Activated CD4-positive, CD25-positive, alpha-beta regulatory T cell treated with anti-CD3 and anti-CD28 coated beads, Interleukin-2, amount 50 U/mL, for 72 hours (primary cell): ENCODE measurements at regions not wholly inside any gene's neighbourhood (a gene's known extent, or its start where the extent isn't known, plus 50 kb on each side); places are given as distances from the start of the nearest gene placed in this dataset.
A peak's percentile ranks its signal among the peaks of the same experiment; 100 is the strongest.
"Not testable (repeated sequence)": the region's sequence is repeated elsewhere in the genome, so short reads cannot be mapped to it uniquely, and the experiment has no call there.

Experiments used
- DNase-seq: peaks from one replicate; pipeline ENCODE4 v3.0.0; 2021

DNA sequence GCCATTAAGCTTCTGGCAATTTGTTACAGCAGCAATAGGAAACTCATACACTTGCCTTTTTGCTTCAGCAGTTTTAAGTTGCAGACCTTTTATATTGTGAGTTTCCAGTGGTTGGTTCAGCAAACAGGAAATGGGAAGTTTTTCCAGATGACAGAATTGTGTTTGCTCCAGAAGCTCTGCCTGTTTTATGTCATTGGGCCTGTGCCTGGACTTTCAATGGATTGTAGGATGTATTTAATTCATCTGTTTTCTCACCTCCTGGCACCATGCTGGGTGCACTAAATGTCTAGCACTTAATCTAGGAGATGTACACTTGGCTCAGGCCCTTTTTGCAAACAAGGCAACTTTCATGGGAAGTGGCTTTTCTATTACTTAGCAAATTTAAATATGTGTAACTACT lies 100.4 kb upstream of the CLINT1 start:
- DNase-seq: no peak

DNA sequence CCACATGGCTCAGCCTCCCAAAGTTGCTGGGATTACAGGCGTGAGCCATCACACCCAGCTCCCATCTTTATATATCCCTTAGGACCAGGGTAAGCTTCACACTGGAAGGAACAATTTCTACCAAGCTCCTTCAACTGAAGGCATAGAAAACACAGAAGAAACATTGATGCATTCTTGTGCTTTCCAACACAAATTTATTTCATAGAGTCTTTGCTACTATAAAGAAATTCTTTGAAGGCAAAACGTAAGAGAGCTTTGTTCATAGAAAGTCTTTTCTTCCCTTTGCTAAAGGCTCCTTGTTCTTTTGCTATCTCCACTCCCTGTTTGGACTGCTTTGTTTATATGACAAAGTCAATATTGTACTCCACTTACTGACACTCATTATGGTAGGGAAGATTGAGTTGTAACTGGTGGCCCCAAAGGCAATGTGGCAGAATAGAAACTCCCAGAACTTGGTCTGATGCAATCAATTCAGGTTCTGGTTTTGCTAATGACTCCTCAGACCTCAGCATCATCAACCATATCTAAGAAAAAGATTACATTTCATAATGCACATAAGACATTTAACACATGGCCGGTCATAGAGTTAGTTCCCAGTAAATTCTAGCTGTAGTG lies 97.4 kb upstream of the CLINT1 start:
- no peak for DNase-seq

DNA sequence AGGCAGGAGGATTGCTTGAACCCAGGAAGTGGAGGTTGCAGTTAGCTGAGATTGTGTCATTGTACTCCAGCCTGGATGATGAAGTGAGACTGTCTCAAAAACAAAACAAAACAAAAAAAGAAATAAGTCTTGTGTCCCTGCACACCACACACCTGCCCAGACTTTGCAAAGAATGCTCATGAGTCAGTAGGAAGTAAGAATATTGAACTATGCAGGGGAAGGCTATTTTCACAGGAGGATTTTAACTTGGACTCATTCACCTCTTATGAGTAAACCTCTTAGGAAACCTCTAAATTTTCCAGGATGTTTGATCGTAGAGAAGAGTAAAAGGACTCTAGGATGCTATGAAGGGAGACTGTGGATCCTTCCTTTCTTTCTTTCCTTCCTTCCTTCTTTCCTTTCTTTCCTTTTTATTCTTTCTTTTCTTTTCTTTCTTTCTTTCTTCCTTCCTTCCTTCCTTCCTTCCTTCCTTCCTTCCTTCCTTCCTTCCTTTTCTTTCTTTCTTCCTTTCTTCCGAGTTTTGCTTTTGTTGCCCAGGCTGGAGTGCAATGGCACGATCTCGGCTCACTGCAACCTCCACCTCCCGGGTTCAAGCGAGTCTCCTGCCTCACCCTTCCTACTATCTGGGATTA lies 96.7 kb upstream of the CLINT1 start:
- DNase-seq: no peak

DNA sequence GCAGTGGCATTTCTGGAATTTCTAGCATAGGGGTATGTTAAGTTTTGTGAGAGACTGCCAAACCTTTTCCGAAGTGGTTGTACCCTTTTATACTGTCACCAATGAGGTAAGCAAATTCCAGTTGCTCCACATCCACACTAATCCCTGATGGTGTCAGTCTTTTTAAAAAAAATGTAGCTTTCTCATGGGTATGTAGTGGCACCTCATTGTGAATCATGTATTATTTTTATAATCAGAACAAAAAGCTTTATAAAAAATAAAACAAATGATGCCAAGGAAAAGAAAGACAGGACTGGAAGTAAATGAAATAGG lies 93.4 kb upstream of the CLINT1 start:
- no peak for DNase-seq

DNA sequence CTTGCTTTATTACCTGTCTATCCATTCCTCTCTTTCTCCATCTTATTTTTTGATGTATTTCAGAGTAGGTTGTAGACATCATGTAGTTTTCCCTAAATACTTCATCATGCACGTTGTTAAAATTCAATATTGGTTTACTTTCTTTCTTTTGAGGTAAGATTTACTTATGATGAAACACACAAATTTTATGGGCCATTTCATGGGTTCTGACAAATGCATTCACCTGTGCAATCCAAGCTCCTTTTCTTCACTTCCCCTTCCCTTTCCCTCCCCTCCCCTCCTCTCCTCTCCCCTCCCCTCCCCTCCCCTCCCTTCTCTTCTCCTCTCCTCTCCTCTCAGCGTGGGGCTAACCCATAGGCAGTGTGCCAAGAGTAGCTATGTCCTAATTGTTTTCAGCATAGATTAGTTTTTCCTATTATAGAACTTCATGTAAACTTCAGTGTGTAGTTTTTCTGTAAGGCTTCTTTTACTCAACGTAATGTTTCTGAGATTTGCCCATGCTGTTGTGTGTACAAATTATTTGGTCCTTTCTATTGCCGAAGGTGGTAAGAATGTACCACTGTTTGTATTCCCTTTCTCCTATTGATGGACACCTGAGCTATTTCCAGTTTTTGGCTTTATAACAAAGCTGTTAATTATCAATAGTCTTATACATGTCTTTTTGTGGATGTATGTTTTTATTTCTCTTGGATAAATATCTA lies 92.9 kb upstream of the CLINT1 start:
- no peak for DNase-seq

DNA sequence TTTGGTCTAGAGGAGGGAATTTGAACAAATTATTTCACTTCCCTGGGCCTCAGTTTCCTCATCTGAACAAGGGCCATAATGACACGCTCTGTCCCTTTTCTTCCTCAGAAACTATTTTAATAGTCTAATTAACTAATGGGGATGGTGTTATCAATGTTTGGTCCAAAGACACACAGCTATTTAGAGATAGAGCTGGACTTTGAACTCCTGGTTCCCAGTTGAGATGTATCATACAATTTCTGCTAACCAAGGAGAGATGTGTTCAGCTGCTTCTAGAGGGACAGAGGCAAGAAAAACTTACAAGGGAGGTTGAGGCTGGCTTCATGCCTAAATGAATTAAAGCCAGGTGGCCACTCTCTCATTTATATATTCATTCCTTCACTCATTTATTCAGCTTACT lies 90.6 kb upstream of the CLINT1 start:
- no peak for DNase-seq

DNA sequence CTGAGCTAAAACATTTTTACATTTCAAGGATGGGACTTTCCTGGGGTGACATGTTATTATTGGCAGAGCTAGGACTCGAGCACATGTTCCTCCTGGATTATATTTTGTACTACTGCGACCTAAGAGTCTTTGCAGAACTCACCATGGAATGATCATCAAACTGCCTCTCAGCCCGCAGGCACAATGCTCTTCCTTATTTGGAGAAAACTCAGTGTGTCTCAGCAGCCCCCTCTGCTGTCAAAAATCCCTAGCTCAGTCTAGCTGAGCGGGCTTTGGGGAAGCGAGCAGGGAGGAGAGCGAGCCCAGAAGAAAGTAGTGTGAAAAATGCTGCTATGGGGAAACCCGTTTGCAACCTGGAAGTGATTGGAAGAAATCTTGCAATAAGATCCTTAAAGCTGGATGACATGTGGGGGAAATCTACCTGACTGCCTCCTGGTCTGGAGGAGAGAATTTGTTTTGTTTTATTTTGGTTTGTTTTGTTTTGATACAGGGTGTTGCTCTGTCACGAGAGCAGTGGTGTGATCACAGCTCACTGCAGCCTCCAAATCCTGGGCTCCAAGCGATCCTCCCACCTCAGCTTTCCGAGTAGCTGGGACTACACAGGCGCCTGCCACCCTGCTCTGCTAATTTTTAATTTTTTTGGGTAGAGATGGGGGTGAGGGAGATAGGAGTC lies 89.9 kb upstream of the CLINT1 start:
- DNase-seq: peak; percentile 60

DNA sequence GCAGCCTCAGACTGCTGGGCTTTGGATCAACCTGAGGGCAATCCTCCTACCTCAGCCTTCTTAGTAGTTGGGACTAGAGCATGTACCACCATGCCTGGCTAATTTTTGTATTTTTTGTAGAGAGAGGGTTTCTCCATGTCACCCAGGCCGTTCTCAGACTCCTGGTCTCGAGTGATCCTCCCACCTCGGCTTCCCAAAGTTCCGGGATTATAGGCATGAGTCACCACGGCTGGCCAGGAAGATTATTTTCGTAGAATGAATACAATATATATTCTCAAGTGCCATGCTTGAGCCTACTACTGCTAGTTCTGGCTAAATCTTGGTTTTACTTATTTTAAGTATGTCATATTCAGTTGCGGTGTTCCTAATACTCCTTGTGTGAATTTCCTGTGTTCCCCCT lies 88.2 kb upstream of the CLINT1 start:
- no peak for DNase-seq

DNA sequence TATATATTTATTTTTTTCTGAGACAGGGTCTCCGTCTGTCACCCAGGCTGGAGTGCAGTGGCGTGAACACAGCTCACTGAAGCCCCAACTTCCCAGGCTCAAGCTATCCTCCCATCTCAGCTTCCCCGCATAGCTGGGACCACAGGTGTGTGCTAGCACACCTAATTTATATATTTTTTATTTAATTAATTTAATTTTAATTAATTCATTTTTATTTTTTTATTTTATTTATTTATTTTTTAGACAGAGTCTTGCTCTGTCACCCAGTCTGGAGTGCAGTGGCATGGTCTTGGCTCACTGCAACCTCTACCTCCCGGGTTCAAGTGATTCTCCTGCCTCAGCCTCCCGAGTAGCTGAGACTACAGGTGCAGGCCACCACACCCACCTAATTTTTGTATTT lies 86.9 kb upstream of the CLINT1 start:
- not testable (repeated sequence) for DNase-seq

DNA sequence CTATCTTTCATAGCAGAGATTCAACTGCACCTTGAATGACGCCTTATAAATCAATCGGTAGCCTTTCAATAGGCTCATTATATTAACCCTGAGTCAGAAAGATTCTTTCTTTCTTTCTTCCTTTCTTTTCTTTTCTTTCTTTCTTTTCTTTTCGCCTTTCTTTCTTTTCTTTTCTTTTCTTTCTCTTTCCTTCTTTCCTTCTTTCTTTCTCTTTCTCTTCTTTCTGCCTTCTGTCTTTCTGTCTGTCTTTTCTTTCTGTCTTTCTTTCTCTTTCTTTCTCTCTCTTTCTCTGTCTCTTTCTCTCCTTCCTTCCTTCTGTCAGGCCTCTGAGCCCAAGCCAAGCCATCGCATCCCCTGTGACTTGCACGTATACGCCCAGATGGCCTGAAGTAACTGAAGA lies 86.0 kb upstream of the CLINT1 start:
- DNase-seq: no peak

DNA sequence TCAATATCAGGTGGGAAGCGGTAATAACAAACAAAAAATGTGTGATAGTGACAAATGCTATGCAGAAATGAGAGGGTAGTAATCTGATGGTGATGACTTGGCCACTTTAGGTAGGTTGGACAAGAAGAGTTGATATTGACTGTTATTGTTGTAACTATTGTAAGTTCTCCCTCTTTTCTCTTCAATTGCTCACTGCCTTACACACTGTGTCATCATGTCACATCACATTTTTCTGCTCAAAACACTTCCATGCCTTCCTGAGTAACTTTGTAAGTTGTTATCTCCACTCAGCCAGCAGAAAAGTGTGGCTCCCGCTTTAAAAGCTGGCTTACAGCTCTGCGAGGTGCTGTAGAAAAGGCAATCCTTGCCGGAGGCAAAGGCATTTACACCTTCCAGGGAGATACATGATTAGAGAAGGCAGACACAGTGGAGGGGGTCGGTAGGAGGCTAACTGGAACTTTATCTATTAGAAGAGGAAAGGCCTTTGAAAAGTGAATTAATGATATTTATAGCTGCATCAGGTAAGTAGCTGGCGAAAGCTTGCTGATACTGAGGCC lies 85.2 kb upstream of the CLINT1 start:
- no peak for DNase-seq

DNA sequence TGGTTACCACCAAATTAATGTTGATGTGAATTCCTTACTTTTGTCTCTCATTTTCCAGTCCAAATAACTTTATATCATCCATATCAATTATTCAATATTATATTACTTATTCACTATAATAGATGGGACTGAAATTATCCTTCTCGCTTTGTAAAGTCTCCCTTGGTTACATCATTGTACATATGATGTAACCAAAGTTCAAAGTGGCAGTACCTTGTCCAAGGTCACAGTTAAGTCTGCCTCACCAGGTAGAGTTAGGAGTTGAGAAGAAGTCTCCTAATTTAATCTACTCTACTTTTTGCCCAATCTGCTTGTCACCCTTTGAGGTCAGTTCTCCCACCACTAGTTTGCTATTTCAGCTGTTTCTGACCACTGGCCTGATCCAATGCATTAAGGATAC lies 83.7 kb upstream of the CLINT1 start:
- no peak for DNase-seq

DNA sequence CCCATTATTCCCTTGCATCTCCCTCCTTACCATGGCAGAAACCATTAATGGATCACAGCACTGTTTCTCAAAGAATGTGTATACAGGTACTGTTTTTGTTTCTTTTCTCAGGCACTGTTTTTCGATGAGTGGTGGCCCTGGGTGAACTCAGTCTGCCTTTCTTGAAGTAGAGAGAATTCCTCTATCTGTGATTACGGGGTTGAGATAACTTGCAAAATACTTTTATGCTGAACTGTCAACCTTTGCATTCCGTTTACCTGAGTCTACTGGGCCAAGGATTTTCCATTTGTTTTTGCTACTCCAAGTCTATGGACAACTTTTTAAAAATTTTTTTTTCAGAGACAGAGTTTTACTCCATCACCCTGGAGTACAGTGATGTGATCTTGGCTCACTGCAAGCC lies 82.7 kb upstream of the CLINT1 start:
- no peak for DNase-seq

DNA sequence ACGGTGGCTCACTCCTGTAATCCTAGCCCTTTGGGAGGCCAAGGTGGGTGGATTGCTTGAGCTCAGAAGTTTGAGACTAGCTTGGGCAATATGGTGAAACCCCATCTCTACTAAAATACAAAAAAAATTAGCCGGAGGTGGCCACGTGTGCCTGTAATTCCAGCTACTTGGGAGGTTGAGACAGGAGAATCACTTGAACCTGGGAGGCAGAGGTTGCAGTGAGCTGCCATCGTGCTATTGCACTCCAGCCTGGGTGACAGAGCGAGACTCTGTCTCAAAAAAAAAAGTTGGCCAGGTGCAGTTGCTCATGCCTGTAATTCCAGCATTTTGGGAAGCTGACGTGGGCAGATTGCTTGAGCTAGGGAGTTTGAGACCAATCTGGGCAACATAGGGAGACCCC lies 79.2 kb upstream of the CLINT1 start:
- not testable (repeated sequence) for DNase-seq

DNA sequence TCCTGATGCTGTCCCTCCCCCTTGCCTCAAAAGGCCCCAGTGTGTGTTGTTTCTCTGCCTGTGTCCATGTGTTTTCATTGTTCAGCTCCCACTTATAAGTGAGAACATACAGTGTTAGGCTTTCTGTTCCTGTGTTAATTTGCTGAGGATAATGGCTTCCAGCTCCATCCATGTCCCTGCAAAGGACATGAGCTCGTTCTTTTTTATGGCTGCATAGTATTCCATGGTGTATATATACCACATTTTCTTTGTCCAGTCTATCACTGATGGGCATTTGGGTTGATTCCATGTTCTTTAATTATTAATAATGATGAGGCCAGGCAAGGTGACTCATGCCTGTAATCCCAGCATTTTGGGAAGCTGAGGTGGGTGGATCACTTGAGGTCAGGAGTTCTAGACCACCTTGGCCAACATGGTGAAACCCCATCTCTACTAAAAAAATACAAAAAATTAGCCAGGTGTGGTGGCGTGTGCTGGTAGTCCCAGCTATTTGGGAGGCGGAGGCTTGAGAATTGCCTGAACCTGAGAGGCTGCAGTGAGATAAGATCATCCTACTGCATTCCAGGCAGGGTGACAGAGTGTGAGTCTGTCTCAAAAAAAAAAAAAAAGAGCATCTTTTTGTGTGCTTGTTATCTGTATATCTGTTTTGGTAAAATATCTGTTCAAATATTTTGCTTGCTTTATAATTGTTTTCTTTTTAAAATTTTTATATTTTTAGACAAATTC lies 78.0 kb upstream of the CLINT1 start:
- not testable (repeated sequence) for DNase-seq

DNA sequence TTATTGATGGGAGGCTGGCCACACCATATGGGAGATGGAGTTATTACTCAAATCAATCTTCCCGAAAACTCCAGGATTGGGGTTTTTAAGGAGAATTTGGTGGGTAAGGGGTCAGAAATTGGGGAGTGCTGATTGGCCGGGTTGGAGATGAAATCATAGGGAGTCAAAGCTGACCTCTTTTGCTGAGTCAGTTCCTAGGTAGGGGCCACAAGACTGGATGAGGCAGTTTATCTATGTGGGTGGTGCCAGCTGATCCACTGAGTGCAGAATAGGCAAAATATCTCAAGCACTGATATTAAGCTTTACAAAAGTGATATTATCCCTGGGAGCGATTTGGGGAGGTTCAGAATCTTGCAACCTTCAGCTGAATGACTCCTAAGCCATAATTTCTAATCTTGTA lies 75.7 kb upstream of the CLINT1 start:
- DNase-seq: no peak

DNA sequence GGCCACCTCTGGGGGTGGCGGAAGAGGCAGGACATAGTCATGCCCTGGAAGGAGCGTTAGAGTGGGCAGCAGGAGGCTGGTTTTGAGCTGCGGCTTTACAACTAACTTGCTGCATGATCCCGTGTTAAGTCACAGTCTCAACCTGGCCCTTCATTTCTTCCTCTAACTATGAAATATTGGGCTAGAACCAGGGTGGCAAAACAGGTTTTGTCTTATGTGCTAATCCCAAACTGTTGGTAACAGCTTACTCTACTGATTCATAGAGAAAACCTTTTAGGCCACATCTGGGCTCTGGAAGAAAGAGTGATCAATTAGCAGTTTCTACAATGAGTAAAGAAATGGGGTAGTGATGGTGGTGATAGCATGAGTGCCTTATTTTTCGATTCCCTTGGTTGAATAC lies 74.1 kb upstream of the CLINT1 start:
- DNase-seq: no peak

DNA sequence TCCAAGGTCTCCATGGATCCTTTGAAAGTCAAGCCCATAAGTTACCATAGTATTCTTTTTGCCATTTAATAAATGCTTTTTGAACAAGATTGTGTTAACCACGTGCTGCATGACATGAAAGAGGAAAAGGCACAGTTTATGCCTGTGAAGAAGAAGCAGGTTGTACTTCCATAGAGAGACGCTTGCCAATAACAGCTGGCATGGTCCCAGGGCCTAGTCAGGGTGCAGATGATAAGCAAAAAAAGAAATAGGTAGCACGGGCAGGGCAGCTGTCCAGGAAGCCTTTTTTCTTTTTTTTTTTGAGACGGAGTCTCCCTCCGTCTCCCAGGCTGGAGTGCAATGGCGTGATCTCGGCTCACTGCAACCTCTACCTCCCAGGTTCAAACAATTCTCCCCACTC lies 71.8 kb upstream of the CLINT1 start:
- DNase-seq: no peak

DNA sequence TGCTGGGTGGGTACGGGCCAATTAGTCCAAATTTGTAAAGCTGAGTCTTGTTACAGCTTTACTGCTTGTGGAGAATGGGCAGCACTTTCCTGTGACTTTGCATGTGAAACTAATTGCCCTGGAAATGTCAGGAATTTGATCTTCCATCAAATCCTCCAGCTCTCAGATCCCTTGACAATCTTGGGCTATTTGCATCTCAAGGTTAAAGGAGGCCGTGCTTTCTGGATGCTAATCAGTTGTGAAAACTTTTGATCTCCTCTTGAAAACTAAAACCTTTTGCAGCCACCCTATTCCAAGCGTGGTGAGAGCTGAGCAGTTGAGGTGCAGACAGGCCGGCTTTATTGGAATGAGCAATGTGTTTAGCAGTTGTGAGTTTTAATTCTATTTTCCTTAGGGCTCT lies 68.0 kb upstream of the CLINT1 start:
- DNase-seq: no peak

DNA sequence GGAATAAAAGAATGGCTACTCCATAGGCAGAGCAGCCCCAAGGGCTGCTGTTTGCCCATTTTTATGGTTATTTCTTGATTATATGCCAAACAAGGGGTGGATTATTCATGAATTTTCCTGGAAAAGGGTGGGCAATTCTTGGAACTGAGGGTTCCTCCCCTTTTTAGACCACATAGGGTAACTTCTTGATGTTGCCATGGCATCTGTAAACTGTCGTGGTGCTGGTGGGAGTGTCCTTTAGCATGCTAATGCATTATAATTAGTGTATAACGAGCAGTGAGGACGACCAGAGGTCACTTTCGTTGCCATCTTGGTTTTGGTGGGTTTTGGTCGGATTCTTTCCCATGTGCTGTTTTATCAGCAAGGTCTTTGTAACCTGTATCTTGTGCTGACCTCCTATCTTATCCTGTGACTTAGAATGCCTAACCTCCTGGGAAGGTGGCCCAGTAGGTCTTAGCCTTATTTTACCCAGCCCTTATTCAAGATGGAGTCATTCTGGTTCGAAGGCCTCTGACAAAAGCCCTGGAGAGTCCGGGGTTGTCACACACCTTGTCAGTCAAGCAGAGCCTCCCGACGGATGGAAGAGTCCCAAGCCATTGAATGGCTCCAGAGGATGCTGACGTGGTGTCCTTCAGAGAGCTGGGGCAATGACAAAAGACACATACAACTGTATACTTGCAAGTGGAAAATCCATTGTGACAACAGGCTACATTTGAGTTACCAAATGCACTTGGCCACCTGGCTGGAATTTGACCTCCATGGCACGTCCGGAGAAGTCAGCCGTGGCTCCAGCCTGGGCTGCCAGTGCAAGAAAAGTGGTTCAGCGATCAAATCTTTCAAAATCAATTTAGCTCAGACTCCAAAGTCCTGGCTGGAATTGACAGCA lies 67.1 kb upstream of the CLINT1 start:
- no peak for DNase-seq

DNA sequence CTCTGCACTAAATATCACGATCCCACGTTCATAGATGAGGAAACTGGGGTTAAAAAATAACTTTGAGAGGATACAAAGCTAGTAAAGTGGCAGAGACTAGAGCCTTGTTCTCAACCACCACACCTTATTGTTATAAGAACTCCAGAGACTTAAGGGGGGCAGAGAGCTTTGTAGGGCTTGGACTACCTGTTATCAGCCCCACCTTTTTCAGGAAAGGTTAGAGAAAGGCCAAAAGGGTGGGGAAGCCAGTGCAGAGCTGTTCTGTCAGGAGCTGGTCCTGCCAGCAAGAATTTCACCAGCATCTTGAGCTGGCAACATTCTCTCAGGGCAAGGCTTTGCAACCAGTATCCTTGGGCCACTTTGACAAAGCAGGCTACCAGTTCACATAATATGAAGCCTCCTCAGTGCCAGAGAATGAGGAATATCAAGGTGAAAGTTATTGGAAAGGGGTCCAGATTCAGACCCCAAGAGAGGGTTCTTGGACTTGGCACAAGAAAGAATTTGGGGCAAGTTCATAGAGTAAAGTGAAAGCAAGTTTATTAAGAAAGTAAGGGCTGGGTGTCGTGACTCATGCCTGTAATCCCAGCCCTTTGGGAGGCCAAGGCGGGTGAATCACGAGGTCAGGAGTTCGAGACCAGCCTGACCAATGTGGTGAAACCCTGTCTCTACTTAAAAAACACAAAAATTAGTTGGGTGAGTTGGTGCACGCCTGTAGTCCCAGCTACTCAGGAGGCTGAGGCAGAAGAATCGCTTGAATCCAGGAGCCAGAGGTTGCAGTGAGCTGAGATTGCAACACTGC lies 66.2 kb upstream of the CLINT1 start:
- DNase-seq: no peak
